IMR-90 (cell line): ENCODE measurements at regions not wholly inside any gene's neighbourhood (a gene's known extent, or its start where the extent isn't known, plus 50 kb on each side); places are given as distances from the start of the nearest gene placed in this dataset.

ENCODE experiments used
- ATAC-seq: fragments of 200-7000 bp; cut with Tn5 transposase; 2 replicates; pipeline ENCODE4 v1.9.1; 2020; ENCODE audit warnings: low read depth, mild to moderate bottlenecking, moderate library complexity
- BruUV-seq: library from RNA; stranded (reverse); fragments of 400-500 nt; replicated peaks from 2 replicates; lab custom pipeline; 2021; lab: Mats Ljungman, UMichigan
- CTCF ChIA-PET: fragments of 300-600 bp; formaldehyde crosslinking; extraction: SDS; loops from one replicate; lab custom pipeline; 2021; ENCODE audit warnings: antibody characterized with exemption; lab: Yijun Ruan, JAX
- POLR2A ChIA-PET: fragments of 300-600 bp; sonication (Branson Sonifier 250); formaldehyde crosslinking; loops from one replicate; lab custom pipeline; 2022; ENCODE audit warnings: antibody characterized with exemption; ENCODE audit not compliant: unreplicated experiment; lab: Charles Lee
- DNase-seq: peaks from one replicate; pipeline ENCODE4 v3.0.0; 2013
- H2AFZ ChIP-seq: replicated peaks from 2 replicates; pipeline ENCODE3; 2013; ENCODE audit warnings: low read length, mild to moderate bottlenecking; ENCODE audit not compliant: poor library complexity
- H2AK5ac ChIP-seq: 2 replicates; pipeline ENCODE4 v1.6.1; 2013; ENCODE audit warnings: low read depth, low read length, inconsistent platforms
- H2AK9ac ChIP-seq: replicated peaks from 2 replicates; pipeline ENCODE3; 2013; ENCODE audit warnings: mild to moderate bottlenecking, low read depth, low read length, moderate library complexity; ENCODE audit not compliant: poor library complexity
- H2BK120ac ChIP-seq: 2 replicates; pipeline ENCODE4 v1.6.1; 2013; ENCODE audit warnings: low read depth, low read length, inconsistent platforms
- H2BK15ac ChIP-seq: 3 replicates; pipeline ENCODE4 v1.6.1; 2013; ENCODE audit warnings: low read depth, low read length, inconsistent platforms
- H2BK20ac ChIP-seq: 2 replicates; pipeline ENCODE4 v1.6.1; 2013; ENCODE audit warnings: low read depth, mild to moderate bottlenecking, inconsistent platforms, low read length, moderate library complexity
- H2BK5ac ChIP-seq: 2 replicates; pipeline ENCODE4 v1.6.1; 2013; ENCODE audit warnings: mild to moderate bottlenecking, low read depth, low read length, inconsistent platforms; ENCODE audit not compliant: poor library complexity, severe bottlenecking
- H3K14ac ChIP-seq: replicated peaks from 2 replicates; pipeline ENCODE4 v1.6.1; 2013; ENCODE audit warnings: low read depth, low read length, inconsistent platforms
- H3K18ac ChIP-seq: 2 replicates; pipeline ENCODE4 v1.6.1; 2013; ENCODE audit warnings: low read depth, low read length, control low read depth
- H3K23ac ChIP-seq: 2 replicates; pipeline ENCODE4 v1.6.1; 2013; ENCODE audit warnings: low read depth, low read length, inconsistent platforms
- H3K27ac ChIP-seq: 2 replicates; pipeline ENCODE4 v1.5.1; 2013; ENCODE audit warnings: mild to moderate bottlenecking, control low read depth, low read length; ENCODE audit not compliant: insufficient read depth
- H3K27me3 ChIP-seq: 2 replicates; pipeline ENCODE4 v1.6.1; 2013; ENCODE audit warnings: low read length; ENCODE audit not compliant: control insufficient read depth, insufficient read depth
- H3K36me3 ChIP-seq: 2 replicates; pipeline ENCODE4 v1.6.1; 2013; ENCODE audit warnings: low read length, mixed read lengths; ENCODE audit not compliant: control insufficient read depth, insufficient read depth
- H3K4ac ChIP-seq: 2 replicates; pipeline ENCODE4 v1.6.1; 2013; ENCODE audit warnings: low read depth, low read length, inconsistent platforms
- H3K4me1 ChIP-seq: 2 replicates; pipeline ENCODE4 v1.6.1; 2013; ENCODE audit warnings: low read length, mixed read lengths; ENCODE audit not compliant: control insufficient read depth, insufficient read depth
- H3K4me2 ChIP-seq: 2 replicates; pipeline ENCODE4 v1.6.1; 2013; ENCODE audit warnings: low read depth, mild to moderate bottlenecking, control low read depth, low read length, moderate library complexity
- H3K4me3 ChIP-seq: 2 replicates; pipeline ENCODE4 v1.5.1; 2013; ENCODE audit warnings: low read depth, mild to moderate bottlenecking, control low read depth, low read length, moderate library complexity; ENCODE audit not compliant: insufficient read depth
- H3K56ac ChIP-seq: 2 replicates; pipeline ENCODE4 v1.6.1; 2013; ENCODE audit warnings: low read length, inconsistent platforms; ENCODE audit not compliant: insufficient read depth; ENCODE audit errors: extremely low read depth
- H3K79me1 ChIP-seq, 2 experiments: 2 replicates each; pipeline ENCODE4 v1.6.1; 2013; ENCODE audit warnings: low read length in 2 of 2, inconsistent platforms in 1 of 2, low read depth in 1 of 2
- H3K9ac ChIP-seq: 2 replicates; pipeline ENCODE4 v1.6.1; 2013; ENCODE audit warnings: low read depth, low read length, control low read depth
- H3K9me1 ChIP-seq: 2 replicates; pipeline ENCODE4 v1.6.1; 2013; ENCODE audit warnings: low read length, inconsistent platforms; ENCODE audit not compliant: insufficient read depth
- H3K9me3 ChIP-seq: 2 replicates; pipeline ENCODE4 v1.6.1; 2013; ENCODE audit warnings: low read length; ENCODE audit not compliant: control insufficient read depth, insufficient read depth
- H4K20me1 ChIP-seq: 2 replicates; pipeline ENCODE4 v1.6.1; 2013; ENCODE audit warnings: low read length, inconsistent platforms; ENCODE audit not compliant: insufficient read depth
- H4K5ac ChIP-seq: 2 replicates; pipeline ENCODE4 v1.6.1; 2013; ENCODE audit warnings: mild to moderate bottlenecking, low read depth, low read length, control low read depth
- H4K8ac ChIP-seq, 2 experiments: 2 replicates each; pipeline ENCODE4 v1.6.1; 2013; ENCODE audit warnings: low read depth in 2 of 2, low read length in 2 of 2, control low read depth in 1 of 2, inconsistent platforms in 1 of 2
- H4K91ac ChIP-seq: 2 replicates; pipeline ENCODE4 v1.6.1; 2013; ENCODE audit warnings: low read depth, low read length, inconsistent platforms; ENCODE audit not compliant: insufficient read depth
- BHLHE40 ChIP-seq: fragments of 150-350 bp; IDR thresholded peaks from 2 replicates; pipeline ENCODE4 v1.6.1; 2016; ENCODE audit warnings: mild to moderate bottlenecking, low read depth, low read length
- CHD1 ChIP-seq: IDR thresholded peaks from 2 replicates; pipeline ENCODE4 v1.6.1; 2012; ENCODE audit warnings: low read depth, low read length, improper control_type of control experiment
- CTCF ChIP-seq: conservative IDR thresholded peaks from 2 replicates; pipeline ENCODE4 v1.5.1; 2012; ENCODE audit warnings: mild to moderate bottlenecking, low read depth, low read length, improper control_type of control experiment
- ELK1 ChIP-seq: fragments of 150-350 bp; IDR thresholded peaks from 2 replicates; pipeline ENCODE4 v1.6.1; 2016; ENCODE audit warnings: low read depth, mild to moderate bottlenecking, low read length, moderate library complexity, borderline replicate concordance
- FOS ChIP-seq: fragments of 150-350 bp; IDR thresholded peaks from 2 replicates; pipeline ENCODE4 v1.6.1; 2016; ENCODE audit warnings: low read depth, low read length
- MAFK ChIP-seq: IDR thresholded peaks from 2 replicates; pipeline ENCODE4 v1.6.1; 2012; ENCODE audit warnings: low read depth, low read length, improper control_type of control experiment
- MAZ ChIP-seq: IDR thresholded peaks from 2 replicates; pipeline ENCODE4 v1.6.1; 2012; ENCODE audit warnings: low read depth, mild to moderate bottlenecking, low read length, improper control_type of control experiment, moderate library complexity, borderline replicate concordance
- MXI1 ChIP-seq: IDR thresholded peaks from 2 replicates; pipeline ENCODE4 v1.6.1; 2012; ENCODE audit warnings: low read depth, mild to moderate bottlenecking, low read length, moderate library complexity, borderline replicate concordance
- RAD21 ChIP-seq: IDR thresholded peaks from 2 replicates; pipeline ENCODE4 v1.6.1; 2012; ENCODE audit warnings: low read length, improper control_type of control experiment
- RCOR1 ChIP-seq: IDR thresholded peaks from 2 replicates; pipeline ENCODE4 v1.6.1; 2012; ENCODE audit warnings: mild to moderate bottlenecking, low read length, improper control_type of control experiment; ENCODE audit not compliant: insufficient replicate concordance
- RFX5 ChIP-seq: IDR thresholded peaks from 2 replicates; pipeline ENCODE4 v1.8.0; 2012; ENCODE audit warnings: low read depth, mild to moderate bottlenecking, low read length, moderate library complexity
- SMC3 ChIP-seq: fragments of 150-350 bp; IDR thresholded peaks from 2 replicates; pipeline ENCODE4 v1.6.1; 2016; ENCODE audit warnings: low read depth, mild to moderate bottlenecking, antibody characterized with exemption, low read length, moderate library complexity
- USF2 ChIP-seq: fragments of 150-350 bp; IDR thresholded peaks from 2 replicates; pipeline ENCODE4 v1.6.1; 2017; ENCODE audit warnings: mild to moderate bottlenecking, antibody characterized with exemption, low read length, low read depth
- WGBS, 2 experiments: methylation state at CpG; one replicate each; pipeline versions ENCODE4 v1.1.5 to v1.1.7; 2013; ENCODE audit warnings: missing lambda C conversion rate in 2 of 2; ENCODE audit not compliant: insufficient read length in 1 of 2; ENCODE audit errors: extremely low coverage in 2 of 2; 5-methylcytosine and 5-hydroxymethylcytosine counted together
- dilution Hi-C: fragments of 300-500 bp; cut with HindIII; formaldehyde crosslinking; loops from one replicate; pipeline ENCODE4 v1.14.3; 2018; ENCODE audit warnings: low sequenced_read_pairs; ENCODE audit not compliant: unreplicated experiment
- in situ Hi-C: fragments of 300-500 bp; cut with MboI; formaldehyde crosslinking; loops from 3 replicates; pipeline ENCODE4 v1.14.3; 2019; ENCODE audit warnings: low sequenced_read_pairs, inconsistent platforms, mixed read lengths
- intact Hi-C: fragments of 100-400 bp; cut with micrococcal nuclease; formaldehyde crosslinking; loops from 2 replicates; pipeline ENCODE4 v1.10.0; 2022

GRCh38 chr6:80967609-80968008 is 784.9 kb downstream of the TENT5A start:
- POLR2A ChIA-PET = no interaction called here
- Histone ChIP-seq H2AK9ac (no peak overlapping the region), H3K18ac (no peak overlapping the region), H3K9me1 (no peaks in the 10 kb centered on the region), H2AFZ (no peak overlapping the region), H3K9ac (no peak overlapping the region), H3K79me1 (no peaks in the 10 kb centered on the region), H2BK120ac (no peak overlapping the region), H2BK5ac (no peak overlapping the region), H3K4me2 (no peak overlapping the region), H3K4me3 (no peak overlapping the region), H3K36me3 (no peaks in the 10 kb centered on the region), H3K14ac (no peak overlapping the region), H4K91ac (no peak overlapping the region), H3K4me1 (peaks cover 2% of the 10 kb centered on the region; the same call in 1 of the 2 replicates), H2BK20ac (no peak overlapping the region), H4K8ac (no peak overlapping the region), H3K27me3 (no peaks in the 10 kb centered on the region), H4K5ac (no peak overlapping the region), H3K4ac (no peak overlapping the region), H2BK15ac (no peak overlapping the region), H4K20me1 (no peaks in the 10 kb centered on the region), H3K23ac (no peak overlapping the region), H3K56ac (no peak overlapping the region), H3K9me3 (no peaks in the 10 kb centered on the region), H3K27ac (no peak overlapping the region), H2AK5ac (no peak overlapping the region)
- TF ChIP-seq ELK1 (no peak), USF2 (no peak), SMC3 (no peak), FOS (no peak), MAFK (no peak), RAD21 (no peak), BHLHE40 (no peak), CTCF (no peak), RFX5 (no peak), MAZ (no peak), CHD1 (no peak), RCOR1 (no peak), MXI1 (no peak)
- in situ Hi-C loops (no loop called here), dilution Hi-C loops (no loop called here), intact Hi-C loops (loop anchor here (10.0 kb wide), 1 partner anchor 787 kb away; the partner anchor contains the start of gene TENT5A)
- no peak for DNase-seq
- ATAC-seq = no peak
- CTCF ChIA-PET = no interaction called here
- WGBS, 2 experiments = no CpG with 5 or more reads among the region's 1 CpG
- BruUV-seq = no TSS peak
